ENCODE measurements at regions not wholly inside any gene's neighbourhood (a gene's known extent, or its start where the extent isn't known, plus 50 kb on each side); places are given as distances from the start of the nearest gene placed in this dataset.

GRCh38 chr1:67586596-67586995, 98.4 kb upstream of the GADD45A start:
- no peaks in the 10 kb centered on the region for H3K9me3 ChIP-seq
- intact Hi-C loops (cut with DNase I): no loop called here
- H3K4me1 ChIP-seq: peaks cover 35% of the 10 kb centered on the region
- TF ChIP-seq POLR2AphosphoS5 (IDR thresholded peaks at IDR 0.05; ENCODE audit: insufficient read depth in 1 of 2, low read depth in 1 of 2): no peak
- TF ChIP-seq POLR2A (IDR thresholded peaks at IDR 0.05): no peak
- no peak for TF ChIP-seq CTCF (IDR thresholded peaks at IDR 0.05)
- DNase-seq (ENCODE audit: extremely low spot score in 2 of 2): no peak
- no peak overlapping the region for H3K4me3 ChIP-seq
- peak overlapping the region; percentile 75 for H3K27ac ChIP-seq
- no peaks in the 10 kb centered on the region for H3K36me3 ChIP-seq
- H3K27me3 ChIP-seq: no peaks in the 10 kb centered on the region

- Histone ChIP-seq H3K36me3 (no peaks in the 10 kb centered on the region), H3K4me1 (peaks cover 24% of the 10 kb centered on the region), H3K9me3 (no peaks in the 10 kb centered on the region), H3K27ac (peak overlapping the region; percentile 75), H3K27me3 (no peaks in the 10 kb centered on the region), H3K4me3 (no peak overlapping the region)
- intact Hi-C loops (cut with DNase I): no loop called here
- DNase-seq (ENCODE audit: extremely low spot score in 2 of 2): no peak
- TF ChIP-seq CTCF (IDR thresholded peaks at IDR 0.05) (no peak), POLR2A (IDR thresholded peaks at IDR 0.05) (no peak), POLR2AphosphoS5 (IDR thresholded peaks at IDR 0.05; ENCODE audit: insufficient read depth in 1 of 2, low read depth in 1 of 2) (no peak)
Measured at GRCh38 chr1:67588178-67588855, 96.7 kb upstream of the GADD45A start.

GRCh38 chr1:67589519-67590233, 95.3 kb upstream of the GADD45A start:
- Histone ChIP-seq H3K36me3 (no peaks in the 10 kb centered on the region), H3K9me3 (no peaks in the 10 kb centered on the region), H3K27me3 (no peaks in the 10 kb centered on the region), H3K4me1 (peaks cover 21% of the 10 kb centered on the region), H3K4me3 (no peak overlapping the region), H3K27ac (peak overlapping the region; percentile 75)
- TF ChIP-seq POLR2AphosphoS5 (IDR thresholded peaks at IDR 0.05; ENCODE audit: insufficient read depth in 1 of 2, low read depth in 1 of 2) (no peak), CTCF (IDR thresholded peaks at IDR 0.05) (no peak), POLR2A (IDR thresholded peaks at IDR 0.05) (no peak)
- intact Hi-C loops (cut with DNase I): no loop called here
- no peak for DNase-seq (ENCODE audit: extremely low spot score in 2 of 2)

DNA sequence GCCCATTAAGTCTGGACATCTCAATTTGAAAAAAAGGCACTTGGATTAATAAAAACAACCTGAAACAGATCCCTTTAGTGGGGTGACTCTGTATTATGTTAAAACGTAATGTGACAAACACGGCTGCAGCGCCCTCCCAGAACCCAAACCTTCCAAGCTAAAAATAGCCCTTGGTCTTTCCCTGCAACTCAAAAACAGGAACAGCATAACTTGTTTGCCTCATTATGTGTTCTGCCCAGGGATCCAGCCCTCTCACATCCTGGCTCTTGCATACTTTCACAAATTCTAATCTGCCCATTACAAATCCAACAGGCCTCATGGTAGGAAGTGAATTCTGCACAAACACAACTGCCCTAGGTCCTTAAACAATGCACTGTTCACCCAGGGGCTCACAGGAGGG, 94.7 kb upstream of the GADD45A start:
- H3K4me3 ChIP-seq: no peak overlapping the region
- DNase-seq (ENCODE audit: extremely low spot score in 2 of 2): no peak
- peak overlapping the region; percentile 75 for H3K27ac ChIP-seq
- H3K4me1 ChIP-seq: peaks cover 21% of the 10 kb centered on the region
- TF ChIP-seq CTCF (IDR thresholded peaks at IDR 0.05) (no peak), POLR2AphosphoS5 (IDR thresholded peaks at IDR 0.05; ENCODE audit: insufficient read depth in 1 of 2, low read depth in 1 of 2) (peak in 1 of 2 donors; percentile 69), POLR2A (IDR thresholded peaks at IDR 0.05) (no peak)
- H3K27me3 ChIP-seq: no peaks in the 10 kb centered on the region
- intact Hi-C loops (cut with DNase I): no loop called here
- no peaks in the 10 kb centered on the region for H3K36me3 ChIP-seq
- H3K9me3 ChIP-seq: no peaks in the 10 kb centered on the region

GRCh38 chr1:67594764-67595163, 90.2 kb upstream of the GADD45A start:
- no peak for DNase-seq (ENCODE audit: extremely low spot score in 2 of 2)
- Histone ChIP-seq H3K36me3 (no peaks in the 10 kb centered on the region), H3K4me3 (no peak overlapping the region), H3K27me3 (no peaks in the 10 kb centered on the region), H3K27ac (no peak overlapping the region), H3K9me3 (no peaks in the 10 kb centered on the region), H3K4me1 (peaks cover 12% of the 10 kb centered on the region)
- intact Hi-C loops (cut with DNase I): no loop called here
- TF ChIP-seq POLR2A (IDR thresholded peaks at IDR 0.05): no peak
- TF ChIP-seq CTCF (IDR thresholded peaks at IDR 0.05): no peak
